SU-DHL-6 (cell line): ENCODE measurements at regions not wholly inside any gene's neighbourhood (a gene's known extent, or its start where the extent isn't known, plus 50 kb on each side); places are given as distances from the start of the nearest gene placed in this dataset.

ENCODE experiments used
- CTCF ChIP-seq: fragments of 200-600 bp; sonication (generic); IDR thresholded peaks from one replicate; pipeline ENCODE4 v1.5.1; 2017; ENCODE audit warnings: antibody characterized with exemption, mild to moderate bottlenecking, low read length, moderate library complexity; ENCODE audit not compliant: insufficient read depth, poor library complexity, severe bottlenecking
- EZH2phosphoT487 ChIP-seq: fragments of 200-600 bp; sonication (generic), shearing (Covaris generic); conservative IDR thresholded peaks from 2 replicates; pipeline ENCODE4 v1.6.1; 2018; ENCODE audit warnings: mild to moderate bottlenecking, antibody characterized with exemption, low read length, moderate library complexity, mixed read lengths

- no peak for TF ChIP-seq CTCF
- TF ChIP-seq EZH2phosphoT487, result no peak
Observed at GRCh38 chr7:46610746-46611145, 689.7 kb upstream of the IGFBP3 start.
